A549 (cell line): ENCODE measurements at regions not wholly inside any gene's neighbourhood (a gene's known extent, or its start where the extent isn't known, plus 50 kb on each side); places are given as distances from the start of the nearest gene placed in this dataset.

ENCODE experiments used
- ATAC-seq, 2 experiments: fragments of 200-7000 bp in 1 of 2; fragments of >200 bp in 1 of 2; cut with Nextera tagmentation in 1 of 2; cut with Tn5 transposase in 1 of 2; 3 replicates each; pipeline versions ENCODE4 v1.8.0 to v1.9.1; 2018 to 2020; ENCODE audit warnings: mild to moderate bottlenecking in 1 of 2, moderate library complexity in 1 of 2
- CTCF ChIA-PET: fragments of 300-600 bp; sonication (Branson Sonifier 250); formaldehyde crosslinking; extraction: SDS; loops from one replicate; lab custom pipeline; 2021; ENCODE audit warnings: antibody characterized with exemption, inconsistent platforms; lab: Yijun Ruan, JAX
- POLR2A ChIA-PET: fragments of 350-600 bp; formaldehyde crosslinking; extraction: SDS; loops from one replicate; lab custom pipeline; 2021; ENCODE audit warnings: antibody characterized with exemption, inconsistent platforms; lab: Yijun Ruan, JAX
- DNase-seq, 2 experiments: peaks; one replicate each; pipeline versions ENCODE4 v3.0.0 to v3.0.0-alpha.2; 2011 to 2016; ENCODE audit warnings: low read depth in 1 of 2, low spot score in 1 of 2
- FAIRE-seq: peaks from 2 replicates; lab custom pipeline; 2011; peaks lifted over from hg19 to GRCh38; lab: Jason Lieb, UNC
- H3K27ac ChIP-seq, 2 experiments: fragments of >200 bp; sonication (Bioruptor Twin); formaldehyde crosslinking; 3 replicates each; pipeline ENCODE4 v1.5.1; 2016 to 2017
- H3K4me1 ChIP-seq: fragments of >200 bp; sonication (Bioruptor Twin); formaldehyde crosslinking; 3 replicates; pipeline ENCODE4 v1.6.1; 2016
- H3K4me2 ChIP-seq: fragments of >200 bp; sonication (Bioruptor Twin); formaldehyde crosslinking; 3 replicates; pipeline ENCODE4 v1.6.1; 2016
- H3K4me3 ChIP-seq: fragments of >200 bp; sonication (Bioruptor Twin); formaldehyde crosslinking; 3 replicates; pipeline ENCODE4 v1.5.1; 2016
- H3K9me3 ChIP-seq: fragments of >200 bp; sonication (Bioruptor Twin); formaldehyde crosslinking; 3 replicates; pipeline ENCODE4 v1.6.1; 2016
- CBX8 ChIP-seq: fragments of 200-600 bp; sonication (generic); IDR thresholded peaks from 2 replicates; pipeline ENCODE4 v1.6.1; 2016
- CHD4 ChIP-seq: fragments of 200-600 bp; sonication (generic); IDR thresholded peaks from 2 replicates; pipeline ENCODE4 v1.6.1; 2016; ENCODE audit warnings: antibody characterized with exemption, mild to moderate bottlenecking, borderline replicate concordance
- FOSL2 ChIP-seq, 2 experiments: fragments of 450-650 bp in 1 of 2; fragments of >200 bp in 1 of 2; sonication (Bioruptor Twin) in 1 of 2; formaldehyde crosslinking; IDR thresholded peaks; 2 replicates each; pipeline versions ENCODE4 v1.5.0 to v1.6.1; 2016 to 2020; ENCODE audit warnings: mild to moderate bottlenecking in 1 of 2, moderate library complexity in 1 of 2
- FOXS1 ChIP-seq: fragments of 250-450 bp; sonication (Bioruptor Pico); IDR thresholded peaks from 2 replicates; pipeline ENCODE4 v1.5.0; 2020; ENCODE audit warnings: mild to moderate bottlenecking, moderate library complexity
- GATA3 ChIP-seq: IDR thresholded peaks from 2 replicates; pipeline ENCODE4 v1.6.1; 2012; ENCODE audit warnings: borderline replicate concordance
- HEYL ChIP-seq: fragments of 250-450 bp; sonication (Bioruptor Pico); IDR thresholded peaks from 2 replicates; pipeline ENCODE4 v1.8.0; 2021; ENCODE audit warnings: mild to moderate bottlenecking, moderate library complexity
- HOXA7 ChIP-seq: fragments of 250-450 bp; sonication (Bioruptor Pico); IDR thresholded peaks from 2 replicates; pipeline ENCODE4 v1.5.0; 2020; ENCODE audit warnings: mild to moderate bottlenecking, moderate library complexity
- HOXB5 ChIP-seq: fragments of 250-450 bp; sonication (Bioruptor Pico); IDR thresholded peaks from 2 replicates; pipeline ENCODE4 v1.5.0; 2020; ENCODE audit warnings: mild to moderate bottlenecking, moderate library complexity
- MAZ ChIP-seq: fragments of 150-350 bp; IDR thresholded peaks from 2 replicates; pipeline ENCODE4 v1.6.1; 2014; ENCODE audit warnings: antibody characterized with exemption, low read depth, low read length, borderline replicate concordance
- MYC ChIP-seq: IDR thresholded peaks from 2 replicates; pipeline ENCODE4 v1.6.1; 2012; ENCODE audit warnings: mild to moderate bottlenecking, inconsistent platforms, low read length, improper control_type of control experiment, borderline replicate concordance
- NFE2L2 ChIP-seq: fragments of 150-350 bp; conservative IDR thresholded peaks from 2 replicates; pipeline ENCODE4 v1.6.1; 2014; ENCODE audit warnings: low read length
- NPAS2 ChIP-seq: fragments of 250-450 bp; sonication (Bioruptor Pico); IDR thresholded peaks from 2 replicates; pipeline ENCODE4 v1.8.0; 2022; ENCODE audit warnings: mild to moderate bottlenecking, moderate library complexity, borderline replicate concordance
- PHF8 ChIP-seq: fragments of 200-600 bp; sonication (generic); IDR thresholded peaks from 2 replicates; pipeline ENCODE4 v1.6.1; 2016; ENCODE audit warnings: low read depth, mild to moderate bottlenecking, antibody characterized with exemption, moderate library complexity, borderline replicate concordance
- POLR2A ChIP-seq: IDR thresholded peaks from 2 replicates; pipeline ENCODE4 v1.6.1; 2012; ENCODE audit warnings: mild to moderate bottlenecking, low read length
- RAD21 ChIP-seq, 2 experiments: fragments of >200 bp in 1 of 2; sonication (Bioruptor Twin) in 1 of 2; formaldehyde crosslinking in 1 of 2; IDR thresholded peaks in 1 of 2; conservative IDR thresholded peaks in 1 of 2; 2 replicates in 1 of 2; 3 replicates in 1 of 2; pipeline ENCODE4 v1.6.1; 2012 to 2018; ENCODE audit warnings: inconsistent platforms in 1 of 2
- RCOR1 ChIP-seq: fragments of 150-350 bp; IDR thresholded peaks from 2 replicates; pipeline ENCODE4 v1.6.1; 2014; ENCODE audit warnings: antibody characterized with exemption, low read length, low read depth
- RFX5 ChIP-seq: fragments of 450-650 bp; IDR thresholded peaks from 2 replicates; pipeline ENCODE4 v1.7.1; 2014; ENCODE audit warnings: antibody characterized with exemption, mild to moderate bottlenecking, moderate library complexity
- SMC3 ChIP-seq: fragments of >200 bp; sonication (Bioruptor Twin); formaldehyde crosslinking; IDR thresholded peaks from 3 replicates; pipeline ENCODE4 v1.6.1; 2018; ENCODE audit warnings: inconsistent platforms
- TP53 ChIP-seq: fragments of 250-450 bp; sonication (Bioruptor Pico); IDR thresholded peaks from 2 replicates; pipeline ENCODE4 v1.5.0; 2021; ENCODE audit warnings: mild to moderate bottlenecking, moderate library complexity
- ZFP36 ChIP-seq: fragments of 450-650 bp; IDR thresholded peaks from 2 replicates; pipeline ENCODE4 v1.6.1; 2014; ENCODE audit warnings: borderline replicate concordance; ENCODE audit not compliant: partially characterized antibody
- ZSCAN20 ChIP-seq: fragments of 250-450 bp; sonication (Bioruptor Pico); IDR thresholded peaks from 2 replicates; pipeline ENCODE4 v1.8.0; 2022; ENCODE audit warnings: mild to moderate bottlenecking, moderate library complexity
- WGBS: methylation state at CpG from one replicate; pipeline ENCODE4 v1.1.6; 2017; ENCODE audit errors: missing lambda C conversion rate; 5-methylcytosine and 5-hydroxymethylcytosine counted together
- TF ChIP-seq, protein P1 (sequence below): fragments of 250-450 bp; sonication (Bioruptor Pico); IDR thresholded peaks from 2 replicates; pipeline ENCODE4 v1.5.0; 2021; ENCODE audit warnings: mild to moderate bottlenecking, moderate library complexity, borderline replicate concordance
- TF ChIP-seq, protein P2 (sequence below): IDR thresholded peaks from 2 replicates; pipeline ENCODE4 v1.6.1; 2012
- TF ChIP-seq, protein P3 (sequence below): IDR thresholded peaks from 2 replicates; pipeline ENCODE4 v1.6.1; 2012
- TF ChIP-seq, protein P4 (sequence below): fragments of 200-600 bp; sonication (generic); IDR thresholded peaks from 2 replicates; pipeline ENCODE4 v1.6.1; 2016; ENCODE audit warnings: antibody characterized with exemption, mild to moderate bottlenecking, moderate library complexity

DNA sequence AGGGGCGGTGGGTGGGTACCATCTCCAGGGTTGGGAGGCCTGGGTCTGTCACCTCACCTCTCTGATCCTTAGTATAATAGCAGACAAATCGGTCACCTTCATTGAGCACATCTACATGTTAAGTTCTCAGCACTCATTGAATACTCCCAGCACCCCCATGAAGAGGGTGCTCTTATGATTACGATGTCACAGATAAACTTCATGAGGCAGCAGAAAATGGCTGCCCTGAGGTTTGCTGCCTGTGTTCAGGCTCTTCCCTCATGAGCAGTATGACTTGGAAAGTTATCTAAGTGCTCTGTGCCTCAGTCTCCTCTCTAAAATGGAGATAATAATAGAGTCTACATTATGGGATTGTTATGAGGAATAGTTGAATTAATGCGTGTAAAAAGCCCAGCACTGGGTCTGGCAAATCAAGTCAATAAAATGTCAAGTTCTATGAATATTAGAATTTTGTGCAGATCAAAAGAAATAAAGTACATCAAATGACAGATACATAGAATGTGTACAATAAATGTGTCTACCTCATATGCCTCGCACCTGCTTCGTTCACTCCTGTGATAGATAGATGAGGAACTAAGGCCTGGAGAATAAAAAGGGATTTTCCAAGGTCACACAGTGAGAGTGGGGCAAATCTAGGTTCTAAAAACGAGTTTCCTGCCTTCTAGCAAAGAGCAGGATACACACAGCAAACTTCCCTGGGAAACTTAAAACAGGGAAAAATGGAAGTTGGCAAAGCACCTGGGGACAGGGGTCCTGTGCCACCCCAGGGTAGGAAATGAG is 142.2 kb upstream of the MRPS22 start:
- H3K4me2 ChIP-seq = no peak overlapping the region
- 72% methylated on average over 7 of the region's 7 CpGs for whole genome bisulfite sequencing

DNA sequence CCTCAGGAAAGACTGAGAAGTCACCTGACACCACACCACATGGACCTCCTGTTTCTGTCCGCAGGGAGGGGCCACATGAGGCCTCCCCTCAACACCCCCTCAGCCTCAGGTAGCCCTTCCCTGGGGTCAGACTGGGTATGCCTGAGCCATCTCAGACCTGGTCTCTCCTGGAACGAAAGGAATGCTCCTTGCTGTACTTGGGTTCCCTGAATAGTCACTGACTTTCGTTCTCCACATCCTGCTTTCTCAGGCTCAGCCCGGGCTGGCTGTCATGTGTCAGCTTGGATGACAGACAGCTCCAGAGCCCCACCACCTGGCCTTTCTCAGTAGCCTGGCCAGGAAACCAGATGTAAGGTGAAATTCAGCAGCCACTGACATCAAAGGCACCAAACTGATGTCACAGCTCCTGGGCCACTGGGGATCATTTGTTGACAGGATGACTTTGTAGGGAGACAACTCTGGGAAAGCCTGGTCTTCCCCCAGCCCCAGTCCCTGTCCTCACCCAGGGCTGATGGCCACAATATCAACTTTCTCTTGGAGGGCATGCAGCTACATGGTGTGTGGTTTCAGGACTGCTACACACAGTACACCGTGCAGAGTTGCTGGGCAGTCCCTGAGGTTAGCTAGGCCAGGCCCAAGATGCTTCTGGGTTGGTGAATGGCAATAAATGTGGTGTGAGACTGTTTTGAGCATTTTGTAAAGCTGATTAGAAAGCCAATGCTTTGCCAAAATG is 141.4 kb upstream of the MRPS22 start:
- Histone ChIP-seq H3K27ac (no peak overlapping the region), H3K4me3 (no peak overlapping the region), H3K9me3 (no peaks in the 10 kb centered on the region)
- CTCF ChIA-PET = interaction anchor here (0.9 kb wide), 1 partner anchor 266 kb away, joined by 3 read pairs; no protein-coding TSS in a partner anchor
- TF ChIP-seq HOXA7 = no peak
- no peak for TF ChIP-seq ZSCAN20 (CRISPR knock-in tag)
- 0 out of 3 replicates have a peak, but pooled peaks have one; percentile 26 for TF ChIP-seq SMC3
- TF ChIP-seq MAZ = no peak
- peak; percentile 29 to 41; a peak in 1 of 5 replicates for TF ChIP-seq RAD21 (conservative IDR thresholded peaks at IDR 0.05 in 1 of 2, IDR thresholded peaks at IDR 0.05 in 1 of 2)
- TF ChIP-seq FOSL2 (IDR thresholded peaks at IDR 0.05) = no peak
- no peak for TF ChIP-seq FOSL2 (CRISPR knock-in tag; IDR thresholded peaks at IDR 0.05)
- no peak for TF ChIP-seq POLR2A
- TF ChIP-seq, all 56 proteins: peak for 2
- peak in 1 of 2 experiments; percentile 35 for DNase-seq
- FAIRE-seq = no peak
- ATAC-seq = peak; percentile 66 to 67; a peak in 4 of 6 replicates
- Histone ChIP-seq H3K4me2 (no peak overlapping the region), H3K4me1 (no peaks in the 10 kb centered on the region)
- no CpG with 5 or more reads among the region's 5 CpGs for WGBS
- POLR2A ChIA-PET = no interaction called here

More for the DNA sequence above, 142.2 kb upstream of the MRPS22 start:
- no peaks in the 10 kb centered on the region for H3K4me1 ChIP-seq
- TF ChIP-seq PHF8 (no peak), MYC (no peak), GATA3 (no peak), FOSL2 (IDR thresholded peaks at IDR 0.05) (no peak), FOSL2 (CRISPR knock-in tag; IDR thresholded peaks at IDR 0.05) (no peak), NPAS2 (CRISPR knock-in tag) (no peak), CHD4 (no peak), FOXS1 (CRISPR knock-in tag) (no peak), HEYL (CRISPR knock-in tag) (no peak), CBX8 (no peak), ZFP36 (no peak), NFE2L2 (no peak), RAD21 (conservative IDR thresholded peaks at IDR 0.05 in 1 of 2, IDR thresholded peaks at IDR 0.05 in 1 of 2) (no peak), TP53 (no peak), HOXB5 (CRISPR knock-in tag) (no peak), RFX5 (no peak), RCOR1 (no peak)
- TF ChIP-seq, protein P1, sequence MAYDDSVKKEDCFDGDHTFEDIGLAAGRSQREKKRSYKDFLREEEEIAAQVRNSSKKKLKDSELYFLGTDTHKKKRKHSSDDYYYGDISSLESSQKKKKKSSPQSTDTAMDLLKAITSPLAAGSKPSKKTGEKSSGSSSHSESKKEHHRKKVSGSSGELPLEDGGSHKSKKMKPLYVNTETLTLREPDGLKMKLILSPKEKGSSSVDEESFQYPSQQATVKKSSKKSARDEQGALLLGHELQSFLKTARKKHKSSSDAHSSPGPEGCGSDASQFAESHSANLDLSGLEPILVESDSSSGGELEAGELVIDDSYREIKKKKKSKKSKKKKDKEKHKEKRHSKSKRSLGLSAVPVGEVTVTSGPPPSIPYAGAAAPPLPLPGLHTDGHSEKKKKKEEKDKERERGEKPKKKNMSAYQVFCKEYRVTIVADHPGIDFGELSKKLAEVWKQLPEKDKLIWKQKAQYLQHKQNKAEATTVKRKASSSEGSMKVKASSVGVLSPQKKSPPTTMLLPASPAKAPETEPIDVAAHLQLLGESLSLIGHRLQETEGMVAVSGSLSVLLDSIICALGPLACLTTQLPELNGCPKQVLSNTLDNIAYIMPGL = no peak
- TF ChIP-seq, protein P2, sequence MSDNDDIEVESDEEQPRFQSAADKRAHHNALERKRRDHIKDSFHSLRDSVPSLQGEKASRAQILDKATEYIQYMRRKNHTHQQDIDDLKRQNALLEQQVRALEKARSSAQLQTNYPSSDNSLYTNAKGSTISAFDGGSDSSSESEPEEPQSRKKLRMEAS = no peak
- TF ChIP-seq, protein P3, sequence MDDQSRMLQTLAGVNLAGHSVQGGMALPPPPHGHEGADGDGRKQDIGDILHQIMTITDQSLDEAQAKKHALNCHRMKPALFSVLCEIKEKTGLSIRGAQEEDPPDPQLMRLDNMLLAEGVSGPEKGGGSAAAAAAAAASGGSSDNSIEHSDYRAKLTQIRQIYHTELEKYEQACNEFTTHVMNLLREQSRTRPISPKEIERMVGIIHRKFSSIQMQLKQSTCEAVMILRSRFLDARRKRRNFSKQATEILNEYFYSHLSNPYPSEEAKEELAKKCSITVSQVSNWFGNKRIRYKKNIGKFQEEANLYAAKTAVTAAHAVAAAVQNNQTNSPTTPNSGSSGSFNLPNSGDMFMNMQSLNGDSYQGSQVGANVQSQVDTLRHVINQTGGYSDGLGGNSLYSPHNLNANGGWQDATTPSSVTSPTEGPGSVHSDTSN = no peak
- TF ChIP-seq, protein P4, sequence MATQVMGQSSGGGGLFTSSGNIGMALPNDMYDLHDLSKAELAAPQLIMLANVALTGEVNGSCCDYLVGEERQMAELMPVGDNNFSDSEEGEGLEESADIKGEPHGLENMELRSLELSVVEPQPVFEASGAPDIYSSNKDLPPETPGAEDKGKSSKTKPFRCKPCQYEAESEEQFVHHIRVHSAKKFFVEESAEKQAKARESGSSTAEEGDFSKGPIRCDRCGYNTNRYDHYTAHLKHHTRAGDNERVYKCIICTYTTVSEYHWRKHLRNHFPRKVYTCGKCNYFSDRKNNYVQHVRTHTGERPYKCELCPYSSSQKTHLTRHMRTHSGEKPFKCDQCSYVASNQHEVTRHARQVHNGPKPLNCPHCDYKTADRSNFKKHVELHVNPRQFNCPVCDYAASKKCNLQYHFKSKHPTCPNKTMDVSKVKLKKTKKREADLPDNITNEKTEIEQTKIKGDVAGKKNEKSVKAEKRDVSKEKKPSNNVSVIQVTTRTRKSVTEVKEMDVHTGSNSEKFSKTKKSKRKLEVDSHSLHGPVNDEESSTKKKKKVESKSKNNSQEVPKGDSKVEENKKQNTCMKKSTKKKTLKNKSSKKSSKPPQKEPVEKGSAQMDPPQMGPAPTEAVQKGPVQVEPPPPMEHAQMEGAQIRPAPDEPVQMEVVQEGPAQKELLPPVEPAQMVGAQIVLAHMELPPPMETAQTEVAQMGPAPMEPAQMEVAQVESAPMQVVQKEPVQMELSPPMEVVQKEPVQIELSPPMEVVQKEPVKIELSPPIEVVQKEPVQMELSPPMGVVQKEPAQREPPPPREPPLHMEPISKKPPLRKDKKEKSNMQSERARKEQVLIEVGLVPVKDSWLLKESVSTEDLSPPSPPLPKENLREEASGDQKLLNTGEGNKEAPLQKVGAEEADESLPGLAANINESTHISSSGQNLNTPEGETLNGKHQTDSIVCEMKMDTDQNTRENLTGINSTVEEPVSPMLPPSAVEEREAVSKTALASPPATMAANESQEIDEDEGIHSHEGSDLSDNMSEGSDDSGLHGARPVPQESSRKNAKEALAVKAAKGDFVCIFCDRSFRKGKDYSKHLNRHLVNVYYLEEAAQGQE = no peak
- H3K9me3 ChIP-seq = no peaks in the 10 kb centered on the region
- H3K4me3 ChIP-seq = no peak overlapping the region
- ChIA-PET POLR2A (no interaction called here), CTCF (interaction anchor here (0.9 kb wide), 1 partner anchor 266 kb away, joined by 3 read pairs; no protein-coding TSS in a partner anchor)
- DNase-seq (no peak), ATAC-seq (no peak), FAIRE-seq (no peak)
- no peak overlapping the region for H3K27ac ChIP-seq
